WTC11 (cell line): ENCODE measurements at regions not wholly inside any gene's neighbourhood (a gene's known extent, or its start where the extent isn't known, plus 50 kb on each side); places are given as distances from the start of the nearest gene placed in this dataset.

Source experiments
- ATF2 ChIP-seq: sonication (generic); formaldehyde crosslinking; IDR thresholded peaks from 2 replicates; pipeline ENCODE4 v1.8.1; 2022; ENCODE audit warnings: low read depth, missing genetic modification reagents, borderline replicate concordance
- CREB1 ChIP-seq: sonication (generic); formaldehyde crosslinking; IDR thresholded peaks from 2 replicates; pipeline ENCODE4 v1.8.0; 2023; ENCODE audit warnings: mild to moderate bottlenecking, missing genetic modification reagents
- ESRRA ChIP-seq: sonication (generic); formaldehyde crosslinking; IDR thresholded peaks from 2 replicates; pipeline ENCODE4 v1.8.1; 2022; ENCODE audit warnings: mild to moderate bottlenecking, missing genetic modification reagents, borderline replicate concordance
- HMGXB4 ChIP-seq: sonication (generic); formaldehyde crosslinking; IDR thresholded peaks from 2 replicates; pipeline ENCODE4 v1.8.1; 2023; ENCODE audit warnings: mild to moderate bottlenecking, moderate library complexity, missing genetic modification reagents
- IRF1 ChIP-seq: sonication (generic); formaldehyde crosslinking; IDR thresholded peaks from 2 replicates; pipeline ENCODE4 v1.8.0; 2023; ENCODE audit warnings: missing genetic modification reagents
- KAT7 ChIP-seq: sonication (generic); formaldehyde crosslinking; IDR thresholded peaks from 2 replicates; pipeline ENCODE4 v1.8.1; 2023; ENCODE audit warnings: missing genetic modification reagents, mild to moderate bottlenecking, borderline replicate concordance
- TF ChIP-seq, protein P1 (sequence below): fragments of 200-600 bp; IDR thresholded peaks from 2 replicates; pipeline ENCODE4 v1.8.0; 2022; ENCODE audit warnings: antibody characterized with exemption
- TF ChIP-seq, protein P2 (sequence below): sonication (generic); formaldehyde crosslinking; IDR thresholded peaks from 2 replicates; pipeline ENCODE4 v1.8.0; 2022; ENCODE audit warnings: mild to moderate bottlenecking, missing genetic modification reagents
- TF ChIP-seq, protein P3 (sequence below): sonication (generic); formaldehyde crosslinking; IDR thresholded peaks from 2 replicates; pipeline ENCODE4 v1.8.0; 2022; ENCODE audit warnings: mild to moderate bottlenecking, missing genetic modification reagents
- TF ChIP-seq, protein P4 (sequence below): sonication (generic); formaldehyde crosslinking; IDR thresholded peaks from 2 replicates; pipeline ENCODE4 v1.8.1; 2022; ENCODE audit warnings: mild to moderate bottlenecking, moderate library complexity, missing genetic modification reagents

GRCh38 chr5:144979516-144980264 lies 809.0 kb downstream of the KCTD16 start:
- TF ChIP-seq, protein P1, sequence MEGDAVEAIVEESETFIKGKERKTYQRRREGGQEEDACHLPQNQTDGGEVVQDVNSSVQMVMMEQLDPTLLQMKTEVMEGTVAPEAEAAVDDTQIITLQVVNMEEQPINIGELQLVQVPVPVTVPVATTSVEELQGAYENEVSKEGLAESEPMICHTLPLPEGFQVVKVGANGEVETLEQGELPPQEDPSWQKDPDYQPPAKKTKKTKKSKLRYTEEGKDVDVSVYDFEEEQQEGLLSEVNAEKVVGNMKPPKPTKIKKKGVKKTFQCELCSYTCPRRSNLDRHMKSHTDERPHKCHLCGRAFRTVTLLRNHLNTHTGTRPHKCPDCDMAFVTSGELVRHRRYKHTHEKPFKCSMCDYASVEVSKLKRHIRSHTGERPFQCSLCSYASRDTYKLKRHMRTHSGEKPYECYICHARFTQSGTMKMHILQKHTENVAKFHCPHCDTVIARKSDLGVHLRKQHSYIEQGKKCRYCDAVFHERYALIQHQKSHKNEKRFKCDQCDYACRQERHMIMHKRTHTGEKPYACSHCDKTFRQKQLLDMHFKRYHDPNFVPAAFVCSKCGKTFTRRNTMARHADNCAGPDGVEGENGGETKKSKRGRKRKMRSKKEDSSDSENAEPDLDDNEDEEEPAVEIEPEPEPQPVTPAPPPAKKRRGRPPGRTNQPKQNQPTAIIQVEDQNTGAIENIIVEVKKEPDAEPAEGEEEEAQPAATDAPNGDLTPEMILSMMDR = no peak
- no peak for TF ChIP-seq CREB1
- TF ChIP-seq, protein P2, sequence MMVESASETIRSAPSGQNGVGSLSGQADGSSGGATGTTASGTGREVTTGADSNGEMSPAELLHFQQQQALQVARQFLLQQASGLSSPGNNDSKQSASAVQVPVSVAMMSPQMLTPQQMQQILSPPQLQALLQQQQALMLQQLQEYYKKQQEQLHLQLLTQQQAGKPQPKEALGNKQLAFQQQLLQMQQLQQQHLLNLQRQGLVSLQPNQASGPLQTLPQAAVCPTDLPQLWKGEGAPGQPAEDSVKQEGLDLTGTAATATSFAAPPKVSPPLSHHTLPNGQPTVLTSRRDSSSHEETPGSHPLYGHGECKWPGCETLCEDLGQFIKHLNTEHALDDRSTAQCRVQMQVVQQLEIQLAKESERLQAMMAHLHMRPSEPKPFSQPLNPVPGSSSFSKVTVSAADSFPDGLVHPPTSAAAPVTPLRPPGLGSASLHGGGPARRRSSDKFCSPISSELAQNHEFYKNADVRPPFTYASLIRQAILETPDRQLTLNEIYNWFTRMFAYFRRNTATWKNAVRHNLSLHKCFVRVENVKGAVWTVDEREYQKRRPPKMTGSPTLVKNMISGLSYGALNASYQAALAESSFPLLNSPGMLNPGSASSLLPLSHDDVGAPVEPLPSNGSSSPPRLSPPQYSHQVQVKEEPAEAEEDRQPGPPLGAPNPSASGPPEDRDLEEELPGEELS (CRISPR knock-in tag) = no peak
- TF ChIP-seq ATF2 = no peak
- TF ChIP-seq KAT7 = no peak
- TF ChIP-seq, protein P3, sequence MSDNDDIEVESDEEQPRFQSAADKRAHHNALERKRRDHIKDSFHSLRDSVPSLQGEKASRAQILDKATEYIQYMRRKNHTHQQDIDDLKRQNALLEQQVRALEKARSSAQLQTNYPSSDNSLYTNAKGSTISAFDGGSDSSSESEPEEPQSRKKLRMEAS (CRISPR knock-in tag) = no peak
- TF ChIP-seq, protein P4, sequence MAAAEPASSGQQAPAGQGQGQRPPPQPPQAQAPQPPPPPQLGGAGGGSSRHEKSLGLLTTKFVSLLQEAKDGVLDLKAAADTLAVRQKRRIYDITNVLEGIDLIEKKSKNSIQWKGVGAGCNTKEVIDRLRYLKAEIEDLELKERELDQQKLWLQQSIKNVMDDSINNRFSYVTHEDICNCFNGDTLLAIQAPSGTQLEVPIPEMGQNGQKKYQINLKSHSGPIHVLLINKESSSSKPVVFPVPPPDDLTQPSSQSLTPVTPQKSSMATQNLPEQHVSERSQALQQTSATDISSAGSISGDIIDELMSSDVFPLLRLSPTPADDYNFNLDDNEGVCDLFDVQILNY (CRISPR knock-in tag) = no peak
- TF ChIP-seq IRF1 = no peak
- TF ChIP-seq HMGXB4 (CRISPR knock-in tag) = no peak
- no peak for TF ChIP-seq ESRRA (CRISPR knock-in tag)
